ENCODE measurements at regions not wholly inside any gene's neighbourhood (a gene's known extent, or its start where the extent isn't known, plus 50 kb on each side); places are given as distances from the start of the nearest gene placed in this dataset.

- DNase-seq (no peak), ATAC-seq (ENCODE audit: insufficient read depth, low read depth) (no peak)
- H2AFZ ChIP-seq (ENCODE audit: low read depth, low read length), result no peak overlapping the region
- H3K27ac ChIP-seq (ENCODE audit: low read length), result no peak overlapping the region
- TF ChIP-seq CTCF (IDR thresholded peaks at IDR 0.05; ENCODE audit: borderline replicate concordance, extremely low read depth, low read length, poor library complexity, severe bottlenecking), result no peak
- TF ChIP-seq EZH2 (IDR thresholded peaks at IDR 0.05; ENCODE audit: borderline replicate concordance, low read depth, low read length, severe bottlenecking), result no peak
- H3K4me1 ChIP-seq (ENCODE audit: insufficient read depth, low read length), result no peaks in the 10 kb centered on the region
- no peaks in the 10 kb centered on the region for H3K27me3 ChIP-seq (ENCODE audit: insufficient read depth, low read length, poor library complexity)
- no peak overlapping the region for H3K4me3 ChIP-seq (ENCODE audit: low read depth in 1 of 2, low read length in 2 of 2)
- H3K9me3 ChIP-seq (ENCODE audit: insufficient read depth, low read length, severe bottlenecking), result no peaks in the 10 kb centered on the region
- H3K36me3 ChIP-seq (ENCODE audit: insufficient read depth, low read length), result no peaks in the 10 kb centered on the region
- H3K79me2 ChIP-seq (ENCODE audit: insufficient read depth, low read length), result no peaks in the 10 kb centered on the region
- H3K4me2 ChIP-seq (ENCODE audit: insufficient read depth, low read length), result no peak overlapping the region
- H3K9ac ChIP-seq (ENCODE audit: low read depth, low read length), result no peak overlapping the region
- no peaks in the 10 kb centered on the region for H4K20me1 ChIP-seq (ENCODE audit: insufficient read depth, low read length)
Observed at GRCh38 chr14:45610318-45610717, 357.3 kb upstream of the MIS18BP1 start.

GRCh38 chr14:45587142-45587541, 334.1 kb upstream of the MIS18BP1 start:
- no peak for DNase-seq
- TF ChIP-seq EZH2 (IDR thresholded peaks at IDR 0.05; ENCODE audit: borderline replicate concordance, low read depth, low read length, severe bottlenecking) (no peak), CTCF (IDR thresholded peaks at IDR 0.05; ENCODE audit: borderline replicate concordance, extremely low read depth, low read length, poor library complexity, severe bottlenecking) (no peak)
- Histone ChIP-seq H3K9ac (ENCODE audit: low read depth, low read length) (no peak overlapping the region), H3K4me3 (ENCODE audit: low read depth in 1 of 2, low read length in 2 of 2) (no peak overlapping the region), H3K4me2 (ENCODE audit: insufficient read depth, low read length) (no peak overlapping the region), H3K9me3 (ENCODE audit: insufficient read depth, low read length, severe bottlenecking) (no peaks in the 10 kb centered on the region), H4K20me1 (ENCODE audit: insufficient read depth, low read length) (no peaks in the 10 kb centered on the region), H3K27ac (ENCODE audit: low read length) (no peak overlapping the region), H3K4me1 (ENCODE audit: insufficient read depth, low read length) (no peaks in the 10 kb centered on the region), H2AFZ (ENCODE audit: low read depth, low read length) (no peak overlapping the region), H3K27me3 (ENCODE audit: insufficient read depth, low read length, poor library complexity) (no peaks in the 10 kb centered on the region), H3K79me2 (ENCODE audit: insufficient read depth, low read length) (no peaks in the 10 kb centered on the region), H3K36me3 (ENCODE audit: insufficient read depth, low read length) (no peaks in the 10 kb centered on the region)
- ATAC-seq (ENCODE audit: insufficient read depth, low read depth), result no peak

- H2AFZ ChIP-seq (ENCODE audit: low read depth, low read length), result no peak overlapping the region
- H3K27me3 ChIP-seq (ENCODE audit: insufficient read depth, low read length, poor library complexity), result no peaks in the 10 kb centered on the region
- no peak for ATAC-seq (ENCODE audit: insufficient read depth, low read depth)
- H3K4me2 ChIP-seq (ENCODE audit: insufficient read depth, low read length), result no peak overlapping the region
- H4K20me1 ChIP-seq (ENCODE audit: insufficient read depth, low read length), result no peaks in the 10 kb centered on the region
- DNase-seq, result no peak
- H3K4me3 ChIP-seq (ENCODE audit: low read depth in 1 of 2, low read length in 2 of 2), result no peak overlapping the region
- no peaks in the 10 kb centered on the region for H3K4me1 ChIP-seq (ENCODE audit: insufficient read depth, low read length)
- no peaks in the 10 kb centered on the region for H3K9me3 ChIP-seq (ENCODE audit: insufficient read depth, low read length, severe bottlenecking)
- no peaks in the 10 kb centered on the region for H3K36me3 ChIP-seq (ENCODE audit: insufficient read depth, low read length)
- no peak overlapping the region for H3K9ac ChIP-seq (ENCODE audit: low read depth, low read length)
- H3K79me2 ChIP-seq (ENCODE audit: insufficient read depth, low read length), result no peaks in the 10 kb centered on the region
- H3K27ac ChIP-seq (ENCODE audit: low read length), result no peak overlapping the region
- no peak for TF ChIP-seq EZH2 (IDR thresholded peaks at IDR 0.05; ENCODE audit: borderline replicate concordance, low read depth, low read length, severe bottlenecking)
- no peak for TF ChIP-seq CTCF (IDR thresholded peaks at IDR 0.05; ENCODE audit: borderline replicate concordance, extremely low read depth, low read length, poor library complexity, severe bottlenecking)
Observed at GRCh38 chr14:45559626-45560025, 306.6 kb upstream of the MIS18BP1 start.

- H3K79me2 ChIP-seq (ENCODE audit: insufficient read depth, low read length), result no peaks in the 10 kb centered on the region
- no peaks in the 10 kb centered on the region for H3K9me3 ChIP-seq (ENCODE audit: insufficient read depth, low read length, severe bottlenecking)
- no peak overlapping the region for H3K9ac ChIP-seq (ENCODE audit: low read depth, low read length)
- no peaks in the 10 kb centered on the region for H3K4me1 ChIP-seq (ENCODE audit: insufficient read depth, low read length)
- TF ChIP-seq EZH2 (IDR thresholded peaks at IDR 0.05; ENCODE audit: borderline replicate concordance, low read depth, low read length, severe bottlenecking), result no peak
- no peak for TF ChIP-seq CTCF (IDR thresholded peaks at IDR 0.05; ENCODE audit: borderline replicate concordance, extremely low read depth, low read length, poor library complexity, severe bottlenecking)
- no peak overlapping the region for H2AFZ ChIP-seq (ENCODE audit: low read depth, low read length)
- H3K4me2 ChIP-seq (ENCODE audit: insufficient read depth, low read length), result no peak overlapping the region
- no peak overlapping the region for H3K4me3 ChIP-seq (ENCODE audit: low read depth in 1 of 2, low read length in 2 of 2)
- H4K20me1 ChIP-seq (ENCODE audit: insufficient read depth, low read length), result no peaks in the 10 kb centered on the region
- DNase-seq, result no peak
- H3K36me3 ChIP-seq (ENCODE audit: insufficient read depth, low read length), result no peaks in the 10 kb centered on the region
- no peak overlapping the region for H3K27ac ChIP-seq (ENCODE audit: low read length)
- no peaks in the 10 kb centered on the region for H3K27me3 ChIP-seq (ENCODE audit: insufficient read depth, low read length, poor library complexity)
- ATAC-seq (ENCODE audit: insufficient read depth, low read depth), result no peak
Observed at GRCh38 chr14:45558183-45558582, 305.2 kb upstream of the MIS18BP1 start.
